ENCODE measurements at regions not wholly inside any gene's neighbourhood (a gene's known extent, or its start where the extent isn't known, plus 50 kb on each side); places are given as distances from the start of the nearest gene placed in this dataset.
"Not testable (repeated sequence)": the region's sequence is repeated elsewhere in the genome, so short reads cannot be mapped to it uniquely, and the experiment has no call there.

DNA sequence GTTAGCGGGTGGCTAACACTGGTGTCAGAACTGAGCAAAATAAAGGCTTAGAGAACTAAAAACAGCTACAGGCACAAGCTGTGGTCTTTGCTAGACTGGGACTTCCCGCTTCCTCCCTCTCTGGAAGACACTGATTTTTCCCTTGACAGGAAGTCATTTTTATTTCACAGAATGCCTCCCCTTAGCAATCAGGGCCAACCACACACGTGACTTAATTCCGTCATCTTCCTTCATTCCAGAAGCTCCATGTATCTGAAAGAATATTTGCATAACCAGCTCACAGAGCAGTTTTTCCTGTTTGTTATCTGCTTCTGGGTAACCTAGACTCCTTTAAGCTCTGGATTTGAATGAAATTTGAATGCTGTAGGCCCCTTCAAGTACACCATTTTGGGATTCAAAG lies 327.5 kb upstream of the FRG1 start:
- Histone ChIP-seq H3K9me3 (ENCODE audit: control insufficient read depth, insufficient read depth, low read length) (peaks cover 24% of the 10 kb centered on the region), H3K4me3 (ENCODE audit: low read depth, low read length) (no peak overlapping the region), H3K27ac (ENCODE audit: low read depth, low read length) (no peak overlapping the region), H3K27me3 (ENCODE audit: control insufficient read depth, insufficient read depth, low read length) (no peaks in the 10 kb centered on the region)
- no peak for DNase-seq (ENCODE audit: low read depth, low spot score)
- POLR2A ChIA-PET, result no interaction called here
- CTCF ChIA-PET, result no interaction called here
- no peak for TF ChIP-seq CTCF (IDR thresholded peaks at IDR 0.05; ENCODE audit: low read depth, low read length)

- peaks cover 26% of the 10 kb centered on the region for H3K9me3 ChIP-seq (ENCODE audit: control insufficient read depth, insufficient read depth, low read length)
- H3K27me3 ChIP-seq (ENCODE audit: control insufficient read depth, insufficient read depth, low read length), result no peaks in the 10 kb centered on the region
- POLR2A ChIA-PET, result no interaction called here
- no peak overlapping the region for H3K27ac ChIP-seq (ENCODE audit: low read depth, low read length)
- no peak overlapping the region for H3K4me3 ChIP-seq (ENCODE audit: low read depth, low read length)
- no peak for TF ChIP-seq CTCF (IDR thresholded peaks at IDR 0.05; ENCODE audit: low read depth, low read length)
- no peak for DNase-seq (ENCODE audit: low read depth, low spot score)
- CTCF ChIA-PET, result no interaction called here
Measured at GRCh38 chr4:189615217-189615663, 325.4 kb upstream of the FRG1 start.

DNA sequence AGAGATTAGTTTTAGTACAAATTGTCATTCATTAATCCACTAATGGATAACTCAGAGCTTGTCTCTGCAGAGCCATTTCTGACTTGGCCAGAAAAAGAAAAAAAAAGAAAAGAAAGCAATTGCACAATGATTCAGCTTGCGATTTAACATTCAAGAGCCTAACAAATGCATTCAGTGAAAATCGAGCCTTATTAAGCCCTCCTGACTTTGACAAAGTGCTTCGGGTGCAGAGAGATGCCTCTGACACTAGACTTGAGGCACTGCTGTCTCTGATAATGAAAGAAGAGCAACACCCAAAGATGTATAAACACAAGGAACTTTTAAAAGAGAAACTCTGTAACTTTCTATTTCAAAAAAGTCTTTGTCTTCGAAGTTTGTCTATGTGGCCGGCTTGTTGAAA lies 322.9 kb upstream of the FRG1 start:
- H3K9me3 ChIP-seq (ENCODE audit: control insufficient read depth, insufficient read depth, low read length), result peaks cover 19% of the 10 kb centered on the region
- DNase-seq (ENCODE audit: low read depth, low spot score); H3K27ac ChIP-seq (ENCODE audit: low read depth, low read length); CTCF ChIA-PET; POLR2A ChIA-PET; H3K4me3 ChIP-seq (ENCODE audit: low read depth, low read length); H3K27me3 ChIP-seq (ENCODE audit: control insufficient read depth, insufficient read depth, low read length): not testable (repeated sequence)

DNA sequence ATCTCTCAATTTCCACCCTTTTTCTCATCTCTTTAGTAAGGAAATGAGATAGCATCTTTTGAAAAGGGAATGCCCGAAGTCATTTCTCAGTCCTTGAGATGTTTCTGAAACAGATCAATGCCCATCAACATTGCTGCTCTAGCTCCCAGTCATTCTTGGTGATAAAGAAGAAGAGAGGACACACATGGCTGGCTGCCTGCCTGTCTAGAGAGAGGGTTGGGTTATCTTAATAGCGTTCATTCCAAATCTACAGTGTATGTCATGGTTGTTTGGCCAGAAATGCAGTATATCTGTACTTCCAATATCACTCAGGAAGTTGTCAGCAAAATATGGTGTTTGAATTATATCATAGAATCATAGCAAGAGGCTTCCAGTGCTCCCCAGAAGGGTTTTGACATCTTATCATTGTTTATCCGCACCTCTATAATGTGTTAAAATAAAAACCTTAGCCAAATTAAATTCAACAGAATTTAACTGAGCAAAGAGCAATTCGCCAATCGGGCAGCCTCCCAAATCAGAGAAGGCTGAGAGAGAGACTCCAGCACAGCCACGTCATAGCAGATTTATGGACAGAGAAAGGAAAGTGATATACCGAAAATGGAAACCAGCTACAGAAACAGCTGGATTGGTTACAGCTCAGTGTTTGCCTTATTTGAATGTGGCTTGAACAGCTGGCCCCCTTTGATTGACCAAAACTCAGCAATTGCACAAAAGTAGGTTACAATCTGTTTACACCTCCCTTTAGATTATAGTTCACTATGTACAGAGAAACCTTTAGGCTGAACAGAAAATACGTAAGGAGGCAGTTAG lies 321.0 kb upstream of the FRG1 start:
- H3K9me3 ChIP-seq (ENCODE audit: control insufficient read depth, insufficient read depth, low read length), result peaks cover 15% of the 10 kb centered on the region
- H3K4me3 ChIP-seq (ENCODE audit: low read depth, low read length); DNase-seq (ENCODE audit: low read depth, low spot score); H3K27ac ChIP-seq (ENCODE audit: low read depth, low read length); CTCF ChIA-PET; H3K27me3 ChIP-seq (ENCODE audit: control insufficient read depth, insufficient read depth, low read length); POLR2A ChIA-PET: not testable (repeated sequence)

DNA sequence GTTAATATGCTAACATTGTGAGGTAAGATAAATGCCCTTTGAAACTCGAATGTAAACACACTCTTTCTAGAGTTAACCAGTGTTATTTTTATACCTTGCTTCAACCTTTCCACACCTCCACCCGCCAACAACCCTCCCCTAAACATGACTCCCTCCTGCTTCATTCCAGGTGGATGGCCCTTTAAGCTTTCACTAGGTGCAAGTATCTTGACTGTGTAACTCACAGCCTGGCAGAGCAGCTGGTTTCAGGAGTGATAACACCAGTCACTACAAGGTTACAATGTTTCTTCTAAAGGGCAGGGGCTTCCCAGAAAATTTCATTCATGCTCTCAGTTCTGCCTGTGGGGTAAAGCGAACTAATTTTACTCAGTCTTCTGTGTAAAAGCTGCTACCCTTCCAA lies 318.1 kb upstream of the FRG1 start:
- DNase-seq (ENCODE audit: low read depth, low spot score); H3K27ac ChIP-seq (ENCODE audit: low read depth, low read length); POLR2A ChIA-PET; H3K9me3 ChIP-seq (ENCODE audit: control insufficient read depth, insufficient read depth, low read length); CTCF ChIA-PET; H3K4me3 ChIP-seq (ENCODE audit: low read depth, low read length); H3K27me3 ChIP-seq (ENCODE audit: control insufficient read depth, insufficient read depth, low read length): not testable (repeated sequence)

- CTCF ChIA-PET; H3K27ac ChIP-seq (ENCODE audit: low read depth, low read length); H3K9me3 ChIP-seq (ENCODE audit: control insufficient read depth, insufficient read depth, low read length); H3K27me3 ChIP-seq (ENCODE audit: control insufficient read depth, insufficient read depth, low read length); DNase-seq (ENCODE audit: low read depth, low spot score); H3K4me3 ChIP-seq (ENCODE audit: low read depth, low read length); POLR2A ChIA-PET: not testable (repeated sequence)
Measured at GRCh38 chr4:189627041-189627440, 313.6 kb upstream of the FRG1 start.

DNA sequence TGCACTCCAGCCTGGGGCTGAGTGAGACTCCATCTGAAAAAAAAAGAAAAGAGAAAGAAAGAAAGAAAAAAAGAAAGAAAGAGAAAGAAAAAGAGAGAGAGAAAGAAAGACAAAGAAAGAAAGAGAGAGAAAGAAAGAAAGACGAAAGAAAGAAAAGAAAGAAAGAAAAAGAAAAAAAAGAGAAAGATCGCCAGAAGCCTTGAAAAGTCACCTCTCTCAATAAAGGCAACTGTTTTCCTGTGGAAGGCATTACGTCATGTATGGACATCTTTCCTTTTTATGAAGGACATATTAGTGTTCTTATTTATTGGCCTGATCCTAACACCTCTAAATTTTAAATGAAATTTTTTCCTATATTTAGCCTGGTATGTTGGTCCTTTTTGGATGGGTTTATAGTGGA lies 310.9 kb upstream of the FRG1 start:
- H3K4me3 ChIP-seq (ENCODE audit: low read depth, low read length); H3K27me3 ChIP-seq (ENCODE audit: control insufficient read depth, insufficient read depth, low read length); CTCF ChIA-PET; POLR2A ChIA-PET; H3K27ac ChIP-seq (ENCODE audit: low read depth, low read length); DNase-seq (ENCODE audit: low read depth, low spot score); H3K9me3 ChIP-seq (ENCODE audit: control insufficient read depth, insufficient read depth, low read length): not testable (repeated sequence)

- H3K4me3 ChIP-seq (ENCODE audit: low read depth, low read length); CTCF ChIA-PET; H3K27me3 ChIP-seq (ENCODE audit: control insufficient read depth, insufficient read depth, low read length); DNase-seq (ENCODE audit: low read depth, low spot score); POLR2A ChIA-PET; H3K9me3 ChIP-seq (ENCODE audit: control insufficient read depth, insufficient read depth, low read length); H3K27ac ChIP-seq (ENCODE audit: low read depth, low read length): not testable (repeated sequence)
Measured at GRCh38 chr4:189630913-189631567, 309.6 kb upstream of the FRG1 start.

- POLR2A ChIA-PET, CTCF ChIA-PET: not testable (repeated sequence)
Measured at GRCh38 chr4:189631568-189631916, 309.1 kb upstream of the FRG1 start.

DNA sequence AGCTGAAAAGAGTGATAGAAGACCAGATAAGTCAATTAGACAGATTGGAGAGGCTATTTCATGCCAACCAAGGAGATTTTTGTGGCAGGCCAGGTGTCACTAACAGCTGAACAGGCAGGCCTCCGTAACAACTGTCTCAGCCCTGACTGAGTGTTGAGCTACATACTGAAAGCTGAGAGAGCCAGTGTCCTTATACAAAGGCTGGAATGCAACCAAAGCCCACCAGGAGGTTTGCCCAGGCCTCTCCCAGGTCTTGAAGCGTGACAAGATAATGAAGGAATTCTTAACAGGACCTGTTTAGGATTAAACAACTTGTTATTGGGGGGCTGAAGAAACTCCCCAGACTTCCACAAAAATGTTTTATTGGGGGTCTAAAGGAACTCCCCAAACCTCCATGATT lies 290.2 kb upstream of the FRG1 start:
- H3K4me3 ChIP-seq (ENCODE audit: low read depth, low read length); H3K27me3 ChIP-seq (ENCODE audit: control insufficient read depth, insufficient read depth, low read length); POLR2A ChIA-PET; H3K27ac ChIP-seq (ENCODE audit: low read depth, low read length); CTCF ChIA-PET; H3K9me3 ChIP-seq (ENCODE audit: control insufficient read depth, insufficient read depth, low read length); DNase-seq (ENCODE audit: low read depth, low spot score): not testable (repeated sequence)

More at GRCh38 chr4:189631568-189631916, 309.1 kb upstream of the FRG1 start:
- not testable (repeated sequence) for H3K27me3 ChIP-seq (ENCODE audit: control insufficient read depth, insufficient read depth, low read length); H3K4me3 ChIP-seq (ENCODE audit: low read depth, low read length); H3K9me3 ChIP-seq (ENCODE audit: control insufficient read depth, insufficient read depth, low read length); DNase-seq (ENCODE audit: low read depth, low spot score); H3K27ac ChIP-seq (ENCODE audit: low read depth, low read length)

Data from AG04450 (cell line).